PC-3 (cell line): ENCODE measurements at regions not wholly inside any gene's neighbourhood (a gene's known extent, or its start where the extent isn't known, plus 50 kb on each side); places are given as distances from the start of the nearest gene placed in this dataset.

Experiments used
- ATAC-seq: fragments of 200-7000 bp; cut with Tn5 transposase; 2 replicates; pipeline ENCODE4 v1.9.1; 2020; ENCODE audit warnings: mild to moderate bottlenecking, moderate library complexity
- BruUV-seq: library from RNA; stranded (reverse); fragments of 400-500 nt; replicated peaks from 2 replicates; lab custom pipeline; 2021; lab: Mats Ljungman, UMichigan
- CTCF ChIA-PET: fragments of 300-600 bp; sonication (Branson Sonifier 250); formaldehyde crosslinking; loops from one replicate; lab custom pipeline; 2022; ENCODE audit warnings: antibody characterized with exemption; lab: Charles Lee
- POLR2A ChIA-PET: fragments of 300-600 bp; sonication (Branson Sonifier 250); formaldehyde crosslinking; loops from one replicate; lab custom pipeline; 2022; ENCODE audit warnings: antibody characterized with exemption; ENCODE audit not compliant: unreplicated experiment; lab: Charles Lee
- DNase-seq: peaks from one replicate; pipeline ENCODE4 v3.0.0-alpha.2; 2015
- H2AFZ ChIP-seq: fragments of 300-600 bp; sonication (generic); 2 replicates; pipeline ENCODE4 v1.6.0; 2016; ENCODE audit warnings: antibody characterized with exemption, low read length
- H3F3A ChIP-seq: fragments of 300-600 bp; sonication (generic); one replicate; pipeline ENCODE4 v1.6.0; 2017; ENCODE audit warnings: antibody characterized with exemption, low read length, control low read depth, mild to moderate bottlenecking; ENCODE audit not compliant: unreplicated experiment
- H3K27ac ChIP-seq: fragments of 300-600 bp; sonication (generic); 2 replicates; pipeline ENCODE4 v1.5.1; 2016; ENCODE audit warnings: mild to moderate bottlenecking, low read length
- H3K27me3 ChIP-seq: fragments of 300-600 bp; sonication (generic); 2 replicates; pipeline ENCODE4 v1.6.1; 2016; ENCODE audit warnings: low read length, mixed read lengths
- H3K36me3 ChIP-seq: fragments of 300-600 bp; sonication (generic); 2 replicates; pipeline ENCODE4 v1.6.1; 2016; ENCODE audit warnings: low read depth, mixed run types, low read length, mixed read lengths
- H3K4me1 ChIP-seq: fragments of 300-600 bp; sonication (generic); 2 replicates; pipeline ENCODE4 v1.5.1; 2016; ENCODE audit warnings: low read length; ENCODE audit not compliant: insufficient read depth
- H3K4me2 ChIP-seq: fragments of 300-600 bp; sonication (generic); 2 replicates; pipeline ENCODE4 v1.6.0; 2016; ENCODE audit warnings: low read length
- H3K4me3 ChIP-seq: fragments of 300-600 bp; sonication (generic); 2 replicates; pipeline ENCODE4 v1.5.1; 2016; ENCODE audit warnings: mild to moderate bottlenecking, low read length, mixed read lengths
- H3K79me2 ChIP-seq: fragments of 300-600 bp; sonication (generic); 2 replicates; pipeline ENCODE4 v1.6.1; 2017; ENCODE audit warnings: low read length, mixed read lengths
- H3K9ac ChIP-seq: fragments of 300-600 bp; sonication (generic); 2 replicates; pipeline ENCODE4 v1.6.0; 2016; ENCODE audit warnings: mild to moderate bottlenecking, low read length
- H3K9me2 ChIP-seq: fragments of 300-600 bp; sonication (generic); replicated peaks from 2 replicates; pipeline ENCODE4 v1.6.1; 2016; ENCODE audit warnings: mixed run types, low read length, mixed read lengths
- H3K9me3 ChIP-seq: fragments of 300-600 bp; sonication (generic); 2 replicates; pipeline ENCODE4 v1.6.1; 2016; ENCODE audit warnings: low read length, mixed read lengths
- H4K20me1 ChIP-seq: fragments of 300-600 bp; sonication (generic); 2 replicates; pipeline ENCODE4 v1.6.1; 2016; ENCODE audit warnings: low read length, mixed read lengths
- CTCF ChIP-seq: fragments of 300-600 bp; sonication (generic); conservative IDR thresholded peaks from 2 replicates; pipeline ENCODE4 v1.5.1; 2017; ENCODE audit warnings: antibody characterized with exemption, low read depth, mild to moderate bottlenecking, low read length
- EZH2 ChIP-seq: fragments of 300-600 bp; sonication (generic); IDR thresholded peaks from one replicate; pipeline ENCODE4 v1.6.1; 2017; ENCODE audit warnings: antibody characterized with exemption, mild to moderate bottlenecking, low read length; ENCODE audit not compliant: unreplicated experiment
- EZH2phosphoT487 ChIP-seq: fragments of 300-600 bp; sonication (generic); IDR thresholded peaks from 2 replicates; pipeline ENCODE4 v1.6.1; 2018; ENCODE audit warnings: mild to moderate bottlenecking, antibody characterized with exemption, low read length, borderline replicate concordance
- intact Hi-C: fragments of 100-400 bp; cut with micrococcal nuclease; formaldehyde crosslinking; loops from 2 replicates; pipeline ENCODE4 v1.9.0; 2023

- ATAC-seq (no peak), DNase-seq (no peak)
- H3K9ac ChIP-seq: no peak overlapping the region
- H3K4me3 ChIP-seq: no peak overlapping the region
- H3K9me2 ChIP-seq: no peaks in the 10 kb centered on the region
- intact Hi-C loops: no loop called here
- no peaks in the 10 kb centered on the region for H4K20me1 ChIP-seq
- H2AFZ ChIP-seq: no peak overlapping the region
- H3K27me3 ChIP-seq: no peaks in the 10 kb centered on the region
- no peaks in the 10 kb centered on the region for H3F3A ChIP-seq
- H3K36me3 ChIP-seq: no peaks in the 10 kb centered on the region
- no peaks in the 10 kb centered on the region for H3K9me3 ChIP-seq
- no peak overlapping the region for H3K4me2 ChIP-seq
- POLR2A ChIA-PET: no interaction called here
- 0 out of 2 replicates have a peak, but pooled peaks cover 10% of the 10 kb centered on the region for H3K4me1 ChIP-seq
- BruUV-seq: no TSS peak
- no peaks in the 10 kb centered on the region for H3K79me2 ChIP-seq
- TF ChIP-seq CTCF (no peak), EZH2phosphoT487 (no peak), EZH2 (no peak)
- CTCF ChIA-PET: no interaction called here
- H3K27ac ChIP-seq: no peak overlapping the region
These were observed 575.4 kb downstream of the TFAP2B start for GRCh38 chr6:51394061-51394460.

GRCh38 chr6:51396583-51396982 is 577.9 kb downstream of the TFAP2B start:
- Histone ChIP-seq H3K9ac (no peak overlapping the region), H3K4me2 (no peak overlapping the region), H3K27ac (no peak overlapping the region), H3K36me3 (no peaks in the 10 kb centered on the region), H3K9me3 (no peaks in the 10 kb centered on the region), H3K27me3 (no peaks in the 10 kb centered on the region), H3K79me2 (no peaks in the 10 kb centered on the region), H4K20me1 (no peaks in the 10 kb centered on the region), H3K4me3 (no peak overlapping the region), H2AFZ (no peak overlapping the region), H3K9me2 (no peaks in the 10 kb centered on the region), H3F3A (no peaks in the 10 kb centered on the region), H3K4me1 (0 out of 2 replicates have a peak, but pooled peaks cover 10% of the 10 kb centered on the region)
- DNase-seq: no peak
- ATAC-seq: no peak
- no TSS peak for BruUV-seq
- intact Hi-C loops: no loop called here
- TF ChIP-seq EZH2 (no peak), EZH2phosphoT487 (no peak)
- ChIA-PET CTCF (no interaction called here), POLR2A (no interaction called here)

GRCh38 chr6:51398064-51398705 is 579.5 kb downstream of the TFAP2B start:
- no peaks in the 10 kb centered on the region for H3K9me3 ChIP-seq
- 0 out of 2 replicates have a peak, but pooled peaks cover 10% of the 10 kb centered on the region for H3K4me1 ChIP-seq
- 0 out of 2 replicates have a peak overlapping the region, but pooled peaks have one; percentile 24 for H2AFZ ChIP-seq
- no peaks in the 10 kb centered on the region for H3F3A ChIP-seq
- no peak overlapping the region for H3K27ac ChIP-seq
- ChIA-PET CTCF (no interaction called here), POLR2A (no interaction called here)
- no peaks in the 10 kb centered on the region for H3K27me3 ChIP-seq
- no TSS peak for BruUV-seq
- H3K79me2 ChIP-seq: no peaks in the 10 kb centered on the region
- H3K4me3 ChIP-seq: no peak overlapping the region
- intact Hi-C loops: loop anchor here (2.0 kb wide), 1 partner anchor 623 kb away; no protein-coding TSS in a partner anchor
- ATAC-seq: peak; percentile 40; the same call in 1 of the 2 replicates
- DNase-seq: peak; percentile 39
- no peak overlapping the region for H3K9ac ChIP-seq
- no peaks in the 10 kb centered on the region for H3K9me2 ChIP-seq
- TF ChIP-seq CTCF: no peak
- no peak for TF ChIP-seq EZH2phosphoT487
- no peak for TF ChIP-seq EZH2
- H4K20me1 ChIP-seq: no peaks in the 10 kb centered on the region
- H3K4me2 ChIP-seq: no peak overlapping the region
- no peaks in the 10 kb centered on the region for H3K36me3 ChIP-seq
